Coronary artery (tissue), 2 donors: ENCODE measurements at regions not wholly inside any gene's neighbourhood (a gene's known extent, or its start where the extent isn't known, plus 50 kb on each side); places are given as distances from the start of the nearest gene placed in this dataset.

Source experiments
- DNase-seq: peaks from one replicate; pipeline ENCODE4 v3.0.0-alpha.2; 2017; ENCODE audit warnings: low spot score
- H3K27ac ChIP-seq, 2 donors: fragments of 200-600 bp; sonication (generic); one replicate each; pipeline ENCODE4 v1.5.1; 2016 to 2019
- H3K4me3 ChIP-seq: fragments of 200-600 bp; sonication (generic); 2 replicates; pipeline ENCODE4 v1.5.1; 2016; ENCODE audit warnings: mild to moderate bottlenecking, moderate library complexity
- CTCF ChIP-seq: fragments of 200-600 bp; sonication (generic); IDR thresholded peaks from one replicate; pipeline ENCODE4 v1.5.1; 2019; ENCODE audit warnings: antibody characterized with exemption

GRCh38 chr2:177314722-177315264, 50.3 kb upstream of the NFE2L2 start:
- no peak for TF ChIP-seq CTCF
- H3K27ac ChIP-seq, result peak overlapping the region in 1 of 2 donors; percentile 50
- H3K4me3 ChIP-seq, result no peak overlapping the region
- DNase-seq, result no peak

DNA sequence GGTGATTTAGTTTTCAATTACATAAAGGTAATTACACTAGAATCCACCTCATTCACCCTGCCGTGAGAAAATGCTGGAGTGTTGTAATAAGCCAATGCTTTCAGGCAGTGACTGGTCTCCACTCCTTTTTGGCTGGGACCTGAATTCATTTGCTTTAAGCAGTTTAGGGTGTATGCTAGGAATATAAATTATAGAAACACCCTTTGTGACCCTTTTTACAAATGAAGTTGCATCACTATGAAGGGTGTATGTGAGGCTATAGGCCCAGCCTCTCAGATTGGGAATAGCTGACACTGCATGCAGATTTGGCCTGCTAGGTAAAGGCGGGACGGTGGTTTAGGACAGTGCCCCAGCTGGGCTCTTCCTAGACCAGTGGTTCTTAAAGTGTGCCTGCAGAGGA, 50.8 kb upstream of the NFE2L2 start:
- DNase-seq, result no peak
- Histone ChIP-seq H3K27ac (no peak overlapping the region), H3K4me3 (no peak overlapping the region)
- TF ChIP-seq CTCF, result no peak

DNA sequence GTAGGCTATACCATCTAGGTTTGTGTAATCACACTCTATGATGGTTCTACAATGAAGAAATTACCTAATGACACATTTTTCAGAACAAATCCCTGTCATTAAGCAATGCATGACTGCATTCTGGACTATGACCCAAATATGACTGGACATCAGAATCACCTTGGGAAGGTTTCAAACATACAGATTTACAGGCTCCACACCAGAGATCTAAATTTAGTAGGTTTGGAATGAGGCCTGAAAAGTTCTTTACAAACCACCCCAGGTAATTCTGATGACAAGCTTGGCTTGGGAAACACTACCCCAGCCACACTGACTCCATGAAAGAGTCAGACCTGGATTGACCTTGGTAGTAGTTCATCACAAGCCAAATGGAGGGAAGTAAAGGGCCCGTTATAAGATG, 52.2 kb upstream of the NFE2L2 start:
- TF ChIP-seq CTCF, result no peak
- no peak overlapping the region for H3K27ac ChIP-seq
- H3K4me3 ChIP-seq, result no peak overlapping the region
- DNase-seq, result no peak

DNA sequence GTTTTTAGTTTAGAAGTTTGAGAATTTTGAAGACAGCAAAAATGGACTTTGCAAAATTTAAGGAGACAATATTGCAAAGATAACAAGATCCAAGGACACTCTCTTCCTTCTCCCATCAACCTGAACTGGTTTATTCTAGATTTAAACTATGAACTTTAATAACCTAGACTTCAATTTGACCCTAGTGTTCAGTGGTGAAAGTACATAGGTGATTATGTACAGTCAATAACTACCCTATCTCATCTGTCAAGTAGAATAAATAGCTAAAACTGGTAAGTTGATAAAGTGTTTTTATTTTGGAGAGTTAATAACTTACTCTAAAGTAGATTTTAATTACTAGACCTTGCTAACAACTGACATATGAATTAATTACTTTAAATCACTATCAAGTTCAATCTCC, 52.9 kb upstream of the NFE2L2 start:
- TF ChIP-seq CTCF, result no peak
- DNase-seq, result no peak
- Histone ChIP-seq H3K27ac (no peak overlapping the region), H3K4me3 (no peak overlapping the region)

DNA sequence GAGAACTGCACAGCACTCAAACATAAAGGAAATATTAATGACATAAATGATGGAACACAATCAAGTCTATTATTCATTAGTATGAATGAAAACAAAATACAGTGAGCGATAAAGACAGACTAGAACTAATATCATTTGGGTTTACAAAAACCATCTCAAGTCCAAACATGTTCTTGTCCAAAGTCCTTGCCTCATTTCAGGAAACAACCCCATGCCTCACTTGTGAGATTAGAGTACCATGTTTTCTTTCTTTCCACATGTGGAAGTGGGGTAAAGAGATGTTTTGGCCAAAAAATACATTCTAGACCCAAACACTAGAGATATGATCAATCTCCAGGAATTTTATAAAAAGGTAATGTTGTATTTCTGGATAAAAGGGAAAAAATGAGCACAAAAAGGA, 53.3 kb upstream of the NFE2L2 start:
- TF ChIP-seq CTCF, result no peak
- Histone ChIP-seq H3K27ac (no peak overlapping the region), H3K4me3 (no peak overlapping the region)
- no peak for DNase-seq

DNA sequence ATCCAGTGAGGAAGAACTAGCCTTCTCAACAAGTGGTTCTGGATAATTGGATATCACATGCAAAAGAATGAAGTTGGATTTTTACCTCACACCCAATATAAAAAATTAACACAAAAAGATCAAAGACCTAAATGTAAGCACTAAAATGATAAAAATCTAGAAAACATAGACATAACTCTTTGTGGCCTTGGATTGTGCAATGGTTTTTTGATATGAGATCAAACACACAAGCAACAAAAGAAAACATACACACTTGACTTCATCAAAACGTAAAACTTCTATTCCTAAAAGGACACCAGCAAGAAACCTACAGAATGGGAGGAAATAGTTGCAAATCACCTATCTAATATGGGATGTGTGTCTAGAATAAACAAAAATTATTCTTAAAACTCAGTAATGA, 54.1 kb upstream of the NFE2L2 start:
- DNase-seq, result no peak
- TF ChIP-seq CTCF, result no peak
- H3K27ac ChIP-seq, result no peak overlapping the region
- no peak overlapping the region for H3K4me3 ChIP-seq

- TF ChIP-seq CTCF, result no peak
- DNase-seq, result no peak
- Histone ChIP-seq H3K27ac (peak overlapping the region in 1 of 2 donors; percentile 25), H3K4me3 (no peak overlapping the region)
Measured at GRCh38 chr2:177320596-177320995, 56.1 kb upstream of the NFE2L2 start.
